ENCODE measurements at regions not wholly inside any gene's neighbourhood (a gene's known extent, or its start where the extent isn't known, plus 50 kb on each side); places are given as distances from the start of the nearest gene placed in this dataset.

DNA sequence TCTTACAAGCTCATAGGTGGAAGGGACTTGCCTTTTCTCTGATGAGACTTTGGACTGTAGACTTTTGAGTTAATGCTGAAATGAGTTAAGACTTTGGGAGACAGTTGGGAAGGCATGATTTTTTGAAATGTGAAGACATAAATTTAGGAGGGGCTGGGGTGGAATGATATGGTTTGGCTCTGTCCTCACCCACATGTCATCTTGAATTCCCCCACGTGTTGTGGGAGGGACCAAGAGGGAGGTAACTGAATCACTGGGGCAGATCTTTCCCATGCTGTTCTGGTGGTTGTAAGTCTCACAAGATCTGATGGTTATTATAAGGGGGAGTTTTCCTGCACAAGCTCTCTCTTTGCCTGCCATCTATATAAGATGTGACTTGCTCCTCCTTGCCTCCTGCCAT, 777.9 kb downstream of the CENPC start:
- TF ChIP-seq, protein P1, sequence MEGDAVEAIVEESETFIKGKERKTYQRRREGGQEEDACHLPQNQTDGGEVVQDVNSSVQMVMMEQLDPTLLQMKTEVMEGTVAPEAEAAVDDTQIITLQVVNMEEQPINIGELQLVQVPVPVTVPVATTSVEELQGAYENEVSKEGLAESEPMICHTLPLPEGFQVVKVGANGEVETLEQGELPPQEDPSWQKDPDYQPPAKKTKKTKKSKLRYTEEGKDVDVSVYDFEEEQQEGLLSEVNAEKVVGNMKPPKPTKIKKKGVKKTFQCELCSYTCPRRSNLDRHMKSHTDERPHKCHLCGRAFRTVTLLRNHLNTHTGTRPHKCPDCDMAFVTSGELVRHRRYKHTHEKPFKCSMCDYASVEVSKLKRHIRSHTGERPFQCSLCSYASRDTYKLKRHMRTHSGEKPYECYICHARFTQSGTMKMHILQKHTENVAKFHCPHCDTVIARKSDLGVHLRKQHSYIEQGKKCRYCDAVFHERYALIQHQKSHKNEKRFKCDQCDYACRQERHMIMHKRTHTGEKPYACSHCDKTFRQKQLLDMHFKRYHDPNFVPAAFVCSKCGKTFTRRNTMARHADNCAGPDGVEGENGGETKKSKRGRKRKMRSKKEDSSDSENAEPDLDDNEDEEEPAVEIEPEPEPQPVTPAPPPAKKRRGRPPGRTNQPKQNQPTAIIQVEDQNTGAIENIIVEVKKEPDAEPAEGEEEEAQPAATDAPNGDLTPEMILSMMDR (IDR thresholded peaks at IDR 0.05): no peak
- no peak for TF ChIP-seq POLR2A (IDR thresholded peaks at IDR 0.05)

Data from uterus (tissue), 2 donors.